ELR (cell line): ENCODE measurements at regions not wholly inside any gene's neighbourhood (a gene's known extent, or its start where the extent isn't known, plus 50 kb on each side); places are given as distances from the start of the nearest gene placed in this dataset.

ENCODE experiments used
- DNase-seq: peaks from one replicate; pipeline ENCODE4 v3.0.0-alpha.2; 2015; ENCODE audit warnings: low read depth

- DNase-seq, result peak; percentile 61
Observed at GRCh38 chr5:91283899-91284298, 99.2 kb downstream of the ARRDC3 start.

- DNase-seq, result peak; percentile 27
Observed at GRCh38 chr5:91283326-91283725, 99.8 kb downstream of the ARRDC3 start.

GRCh38 chr5:91282210-91282609 lies 100.9 kb downstream of the ARRDC3 start:
- no peak for DNase-seq

GRCh38 chr5:91281401-91281800 lies 101.7 kb downstream of the ARRDC3 start:
- DNase-seq, result peak; percentile 83

GRCh38 chr5:91280362-91281269 lies 102.5 kb downstream of the ARRDC3 start:
- DNase-seq, result peak; percentile 98

- no peak for DNase-seq
Observed at GRCh38 chr5:91277840-91278239, 105.3 kb downstream of the ARRDC3 start.

- DNase-seq, result no peak
Observed at GRCh38 chr5:91277093-91277626, 106.0 kb downstream of the ARRDC3 start.

GRCh38 chr5:91272858-91273257 lies 110.3 kb downstream of the ARRDC3 start:
- no peak for DNase-seq

GRCh38 chr5:91271999-91272398 lies 111.1 kb downstream of the ARRDC3 start:
- no peak for DNase-seq

- DNase-seq, result no peak
Observed at GRCh38 chr5:91269198-91269597, 113.9 kb downstream of the ARRDC3 start.

- DNase-seq, result peak; percentile 76
Observed at GRCh38 chr5:91266184-91266705, 116.9 kb downstream of the ARRDC3 start.

- no peak for DNase-seq
Observed at GRCh38 chr5:91264311-91265051, 118.6 kb downstream of the ARRDC3 start.

GRCh38 chr5:91263898-91264297 lies 119.2 kb downstream of the ARRDC3 start:
- DNase-seq, result no peak

- no peak for DNase-seq
Observed at GRCh38 chr5:91257301-91257700, 125.8 kb downstream of the ARRDC3 start.

- DNase-seq, result no peak
Observed at GRCh38 chr5:91256142-91256524, 127.0 kb downstream of the ARRDC3 start.

- DNase-seq, result no peak
Observed at GRCh38 chr5:91255396-91256141, 127.5 kb downstream of the ARRDC3 start.

- DNase-seq, result no peak
Observed at GRCh38 chr5:91252916-91253315, 130.2 kb downstream of the ARRDC3 start.

- DNase-seq, result peak; percentile 29
Observed at GRCh38 chr5:91245871-91246270, 137.2 kb downstream of the ARRDC3 start.

- no peak for DNase-seq
Observed at GRCh38 chr5:91245074-91245452, 138.1 kb downstream of the ARRDC3 start.

GRCh38 chr5:91244380-91245073 lies 138.6 kb downstream of the ARRDC3 start:
- DNase-seq, result no peak

GRCh38 chr5:91243852-91244251 lies 139.3 kb downstream of the ARRDC3 start:
- DNase-seq, result no peak
